Upper lobe of left lung (tissue), 6 donors: ENCODE measurements at regions not wholly inside any gene's neighbourhood (a gene's known extent, or its start where the extent isn't known, plus 50 kb on each side); places are given as distances from the start of the nearest gene placed in this dataset.

Source experiments
- ATAC-seq, 2 donors: fragments of 200-7000 bp; cut with Tn5 transposase; one replicate each; pipeline ENCODE4 v1.9.1; 2022; ENCODE audit warnings: mild to moderate bottlenecking in 2 of 2, moderate library complexity in 2 of 2; ENCODE audit not compliant: low FRiP score in 2 of 2
- DNase-seq, 2 donors: peaks; one replicate each; pipeline ENCODE4 v3.0.0-alpha.2; 2019 to 2020
- H3K27ac ChIP-seq, 4 donors: fragments of 200-600 bp; sonication (generic); one replicate each; pipeline ENCODE4 v1.5.1; 2016 to 2019
- H3K27me3 ChIP-seq, 4 donors: fragments of 200-600 bp; sonication (generic); one replicate each; pipeline ENCODE4 v1.5.1; 2017 to 2019
- H3K36me3 ChIP-seq, 4 donors: fragments of 200-600 bp; sonication (generic); one replicate each; pipeline ENCODE4 v1.5.1; 2016 to 2019
- H3K4me1 ChIP-seq, 4 donors: fragments of 200-600 bp; sonication (generic); one replicate each; pipeline ENCODE4 v1.5.1; 2018 to 2019
- H3K4me3 ChIP-seq, 4 donors: fragments of 200-600 bp; sonication (generic); one replicate each; pipeline ENCODE4 v1.5.1; 2017 to 2019; ENCODE audit warnings: mild to moderate bottlenecking in 2 of 4, moderate library complexity in 1 of 4
- H3K9me3 ChIP-seq, 4 donors: fragments of 200-600 bp; sonication (generic); one replicate each; pipeline ENCODE4 v1.5.1; 2018 to 2019
- CTCF ChIP-seq, 6 experiments: fragments of 450-650 bp in 4 of 6; fragments of 200-600 bp in 2 of 6; sonication (generic) in 2 of 6; IDR thresholded peaks; one replicate each; pipeline ENCODE4 v1.5.1; 2016 to 2019; ENCODE audit warnings: antibody characterized with exemption in 6 of 6
- EP300 ChIP-seq, 4 donors: sonication (generic); formaldehyde crosslinking; IDR thresholded peaks; one replicate each; pipeline ENCODE4 v1.5.1; 2017; ENCODE audit warnings: antibody characterized with exemption in 4 of 4, control low read depth in 2 of 4
- POLR2A ChIP-seq, 4 donors: fragments of 450-650 bp; IDR thresholded peaks; one replicate each; pipeline ENCODE4 v1.5.1; 2016 to 2017; ENCODE audit warnings: antibody characterized with exemption in 4 of 4, mild to moderate bottlenecking in 2 of 4
- POLR2AphosphoS5 ChIP-seq, 2 donors: sonication (generic); formaldehyde crosslinking; IDR thresholded peaks; one replicate each; pipeline ENCODE4 v1.5.1; 2017; ENCODE audit warnings: antibody characterized with exemption in 2 of 2
- whole genome bisulfite sequencing, 2 donors: methylation state at CpG; one replicate each; pipeline ENCODE4 v1.1.5; 2017 to 2018; 5-methylcytosine and 5-hydroxymethylcytosine counted together
- donor health status: DM: no; HTN: no; CAD: no; lungs with moderate emphysema.
- donor health status: DM: no; HTN: yes; CAD: no; lungs with severe emphysema.

DNA sequence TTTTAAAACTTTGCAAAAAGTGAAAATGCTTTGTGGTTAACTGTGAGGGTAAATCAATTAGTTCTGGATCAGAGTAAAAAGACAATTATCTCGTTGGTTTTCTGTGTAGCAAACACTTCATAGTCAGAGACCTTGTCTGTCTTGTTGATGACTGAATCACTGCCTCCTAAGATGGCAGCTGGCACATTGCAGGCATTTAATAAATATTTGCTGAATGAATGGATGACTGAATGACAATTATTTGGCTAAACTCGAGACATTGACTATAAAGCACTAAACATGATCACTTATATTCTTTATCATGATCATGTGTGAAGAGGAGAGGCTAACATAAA is 96.2 kb downstream of the MAIP1 start:
- Histone ChIP-seq H3K4me3 (no peak overlapping the region), H3K9me3 (no peaks in the 10 kb centered on the region), H3K36me3 (no peaks in the 10 kb centered on the region), H3K27me3 (no peaks in the 10 kb centered on the region), H3K4me1 (no peaks in the 10 kb centered on the region), H3K27ac (no peak overlapping the region)
- WGBS, 2 donors: 67 to 68% methylated on average over 2 of the region's 2 CpGs
- DNase-seq (no peak), ATAC-seq (no peak)
- no peak for TF ChIP-seq POLR2AphosphoS5 (IDR thresholded peaks at IDR 0.05)
- no peak for TF ChIP-seq POLR2A (IDR thresholded peaks at IDR 0.05)
- no peak for TF ChIP-seq EP300 (IDR thresholded peaks at IDR 0.05)
- TF ChIP-seq CTCF (IDR thresholded peaks at IDR 0.05): no peak

- Histone ChIP-seq H3K27me3 (no peaks in the 10 kb centered on the region), H3K36me3 (no peaks in the 10 kb centered on the region), H3K9me3 (no peaks in the 10 kb centered on the region), H3K27ac (no peak overlapping the region), H3K4me1 (no peaks in the 10 kb centered on the region), H3K4me3 (no peak overlapping the region)
- DNase-seq: no peak
- no peak for ATAC-seq
- TF ChIP-seq EP300 (IDR thresholded peaks at IDR 0.05) (no peak), POLR2A (IDR thresholded peaks at IDR 0.05) (no peak), POLR2AphosphoS5 (IDR thresholded peaks at IDR 0.05) (no peak), CTCF (IDR thresholded peaks at IDR 0.05) (no peak)
- WGBS, 2 donors: 55 to 61% methylated on average over 3 of the region's 3 CpGs
These were observed 97.2 kb downstream of the MAIP1 start for GRCh38 chr2:200052627-200053026.

- 83 to 100% methylated on average over 1 to 13 of the region's 15 CpGs for WGBS, 2 donors
- DNase-seq (peak in 1 of 2 donors; percentile 40), ATAC-seq (peak in 1 of 2 donors; percentile 68)
- TF ChIP-seq CTCF (IDR thresholded peaks at IDR 0.05) (no peak), POLR2AphosphoS5 (IDR thresholded peaks at IDR 0.05) (no peak), EP300 (IDR thresholded peaks at IDR 0.05) (no peak), POLR2A (IDR thresholded peaks at IDR 0.05) (no peak)
- H3K9me3 ChIP-seq: no peaks in the 10 kb centered on the region
- no peak overlapping the region for H3K27ac ChIP-seq
- no peaks in the 10 kb centered on the region for H3K36me3 ChIP-seq
- H3K27me3 ChIP-seq: no peaks in the 10 kb centered on the region
- no peaks in the 10 kb centered on the region for H3K4me1 ChIP-seq
- H3K4me3 ChIP-seq: no peak overlapping the region
These were observed 99.5 kb downstream of the MAIP1 start for GRCh38 chr2:200054681-200055468.

- 43 to 65% methylated on average over 3 of the region's 3 CpGs for WGBS, 2 donors
- no peak for DNase-seq
- H3K4me1 ChIP-seq: no peaks in the 10 kb centered on the region
- H3K27ac ChIP-seq: no peak overlapping the region
- no peaks in the 10 kb centered on the region for H3K9me3 ChIP-seq
- no peak overlapping the region for H3K4me3 ChIP-seq
- no peak for TF ChIP-seq POLR2AphosphoS5 (IDR thresholded peaks at IDR 0.05)
- TF ChIP-seq POLR2A (IDR thresholded peaks at IDR 0.05): no peak
- TF ChIP-seq EP300 (IDR thresholded peaks at IDR 0.05): no peak
- TF ChIP-seq CTCF (IDR thresholded peaks at IDR 0.05): no peak
- H3K27me3 ChIP-seq: no peaks in the 10 kb centered on the region
- no peak for ATAC-seq
- no peaks in the 10 kb centered on the region for H3K36me3 ChIP-seq
These were observed 100.7 kb downstream of the MAIP1 start for GRCh38 chr2:200056105-200056504.

DNA sequence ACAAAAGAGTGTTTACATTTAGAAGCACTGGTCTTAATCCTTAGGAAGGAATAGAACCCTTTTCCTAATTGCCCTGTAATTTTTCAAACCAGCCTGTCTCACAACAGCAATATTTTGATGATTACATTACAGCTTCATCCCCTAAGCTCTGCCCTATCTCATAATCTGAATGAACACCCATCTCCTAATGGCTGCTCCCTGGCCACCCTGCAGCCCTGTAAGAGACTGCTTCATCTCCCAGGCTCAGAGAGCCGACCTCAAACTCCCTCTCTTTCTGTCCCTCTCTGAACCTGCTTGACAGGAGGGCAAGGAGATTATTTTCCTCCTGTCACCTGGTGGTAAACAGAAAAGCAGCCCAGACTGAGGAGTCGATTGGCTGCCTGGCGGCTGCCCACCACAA is 107.8 kb downstream of the MAIP1 start:
- ATAC-seq (no peak), DNase-seq (no peak)
- no peaks in the 10 kb centered on the region for H3K9me3 ChIP-seq
- no peaks in the 10 kb centered on the region for H3K4me1 ChIP-seq
- no peaks in the 10 kb centered on the region for H3K27me3 ChIP-seq
- no peak overlapping the region for H3K27ac ChIP-seq
- H3K4me3 ChIP-seq: no peak overlapping the region
- no peak for TF ChIP-seq EP300 (IDR thresholded peaks at IDR 0.05)
- TF ChIP-seq POLR2A (IDR thresholded peaks at IDR 0.05): no peak
- no peak for TF ChIP-seq POLR2AphosphoS5 (IDR thresholded peaks at IDR 0.05)
- TF ChIP-seq CTCF (IDR thresholded peaks at IDR 0.05): no peak
- 64 to 72% methylated on average over 3 of the region's 3 CpGs for WGBS, 2 donors
- H3K36me3 ChIP-seq: no peaks in the 10 kb centered on the region
